GM19240 (cell line): ENCODE measurements at regions not wholly inside any gene's neighbourhood (a gene's known extent, or its start where the extent isn't known, plus 50 kb on each side); places are given as distances from the start of the nearest gene placed in this dataset.

Experiments used
- DNase-seq: peaks from one replicate; pipeline ENCODE4 v3.0.0; 2011; ENCODE audit warnings: low spot score; ENCODE audit not compliant: insufficient read length

- no peak for DNase-seq
These were observed 55.1 kb downstream of the PJA1 start for GRCh38 chrX:69110116-69110530.

DNA sequence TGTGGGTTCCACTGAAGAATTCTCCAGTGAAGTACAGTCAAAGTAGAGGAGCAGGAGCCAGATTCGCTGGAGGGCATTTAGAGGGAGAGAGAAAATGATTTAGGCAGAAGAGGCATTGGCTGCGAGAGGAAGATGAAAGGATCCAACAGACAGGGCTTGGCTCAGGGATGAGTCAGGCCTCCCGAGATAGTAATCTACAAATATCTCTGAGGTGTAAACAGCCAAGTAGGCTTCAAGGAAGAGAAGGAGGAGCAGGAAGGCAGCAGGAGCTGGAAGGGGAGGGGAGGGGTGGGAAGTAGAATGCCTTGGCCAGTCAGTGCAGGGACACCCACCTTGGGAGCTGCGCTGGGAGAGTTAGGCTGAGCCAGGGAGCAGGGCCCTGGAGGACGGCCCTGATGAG is 55.5 kb downstream of the PJA1 start:
- no peak for DNase-seq

GRCh38 chrX:69109036-69109663 is 56.1 kb downstream of the PJA1 start:
- DNase-seq: no peak

GRCh38 chrX:69107747-69108401 is 57.4 kb downstream of the PJA1 start:
- no peak for DNase-seq

- DNase-seq: no peak
These were observed 58.0 kb downstream of the PJA1 start for GRCh38 chrX:69107231-69107739.

DNA sequence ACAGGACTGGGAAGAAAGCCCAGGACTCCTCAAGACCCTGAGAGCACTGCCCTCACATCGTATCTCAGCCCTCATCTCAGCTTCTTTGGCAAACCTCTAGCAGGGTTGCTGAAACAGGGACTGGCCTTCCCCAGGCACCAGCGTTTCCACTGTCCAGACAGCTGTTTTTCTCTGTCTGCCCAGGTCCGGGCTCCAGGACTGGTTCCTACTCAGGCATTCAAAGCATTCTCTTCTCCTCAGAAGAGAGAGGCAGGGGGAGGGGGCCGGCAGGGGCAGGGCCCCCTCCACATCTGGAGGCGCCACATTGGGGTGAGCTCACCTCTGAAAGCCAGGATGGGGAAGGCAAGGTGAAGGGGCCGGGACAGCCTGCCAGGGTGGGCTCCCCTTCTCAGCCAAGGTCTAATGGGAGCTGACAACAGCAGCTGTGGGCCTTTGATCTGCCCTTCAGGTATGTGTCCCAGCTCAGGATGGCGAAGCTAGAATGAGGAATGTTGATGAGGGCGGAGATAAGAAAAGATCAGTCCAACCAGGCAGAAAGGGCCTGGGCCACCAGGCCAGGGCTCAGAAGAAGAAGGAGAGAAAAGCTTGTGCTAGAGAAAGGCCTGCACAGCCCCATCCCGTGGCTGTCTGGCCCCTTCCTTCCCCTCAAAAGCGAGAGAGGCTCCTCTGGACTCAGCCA is 60.4 kb downstream of the PJA1 start:
- no peak for DNase-seq

GRCh38 chrX:69103539-69103938 is 61.7 kb downstream of the PJA1 start:
- DNase-seq: no peak

DNA sequence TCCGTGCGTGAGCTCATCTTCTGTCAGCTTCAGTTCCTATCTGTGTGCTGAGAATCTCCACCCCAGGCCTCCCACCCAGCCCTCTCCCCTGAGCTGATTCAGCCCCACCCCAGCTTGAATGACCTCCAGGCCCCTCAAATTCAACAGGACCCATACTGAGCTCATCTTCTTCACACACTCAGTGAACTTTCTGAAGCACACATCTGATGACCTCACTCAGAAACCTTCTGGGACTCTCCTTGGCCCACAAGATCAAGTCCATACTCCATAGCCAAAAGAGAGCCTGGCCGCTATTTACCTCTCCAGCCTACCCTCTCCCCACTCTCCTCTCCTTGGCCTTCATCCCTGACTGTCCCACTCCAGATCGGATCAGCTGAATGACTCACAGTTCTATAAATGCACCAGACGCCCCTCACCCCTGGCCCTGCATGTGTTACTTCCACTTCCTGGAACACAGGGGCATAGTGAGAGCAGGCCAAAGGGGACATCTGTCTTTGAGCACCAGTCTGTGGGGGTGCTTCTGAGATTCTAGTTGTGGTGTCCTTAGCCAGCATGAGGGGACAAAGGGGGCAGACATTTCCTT is 62.5 kb downstream of the PJA1 start:
- DNase-seq: no peak

DNA sequence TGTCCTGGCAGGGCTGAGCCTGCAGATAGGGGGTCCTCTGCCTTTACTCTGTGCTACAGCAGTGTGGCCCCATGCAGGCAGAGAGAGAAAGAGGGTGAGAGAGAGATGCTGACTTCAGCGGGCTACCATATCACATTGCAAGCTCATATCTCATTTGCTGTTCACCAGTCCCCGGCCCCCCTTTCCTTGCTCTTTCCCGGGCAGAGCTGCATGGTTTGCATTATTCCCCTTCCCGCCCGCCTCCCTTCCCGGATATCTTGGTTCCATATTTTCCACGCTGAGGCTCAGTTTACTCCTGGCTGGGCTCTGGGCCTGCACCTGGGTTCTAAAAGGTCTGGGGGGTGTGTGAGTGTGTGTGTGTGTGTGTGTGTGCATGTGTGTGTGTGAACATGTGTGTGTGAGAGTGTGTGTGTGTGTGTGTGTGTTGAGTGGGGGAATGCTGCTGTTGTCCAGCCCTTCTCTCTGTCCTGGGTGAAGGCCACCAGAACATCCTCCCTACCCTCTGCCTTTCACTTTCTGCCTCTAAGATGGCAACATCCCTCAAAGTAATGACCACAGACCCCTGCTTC is 63.5 kb downstream of the PJA1 start:
- DNase-seq: no peak

- no peak for DNase-seq
These were observed 64.8 kb downstream of the PJA1 start for GRCh38 chrX:69100478-69100877.

DNA sequence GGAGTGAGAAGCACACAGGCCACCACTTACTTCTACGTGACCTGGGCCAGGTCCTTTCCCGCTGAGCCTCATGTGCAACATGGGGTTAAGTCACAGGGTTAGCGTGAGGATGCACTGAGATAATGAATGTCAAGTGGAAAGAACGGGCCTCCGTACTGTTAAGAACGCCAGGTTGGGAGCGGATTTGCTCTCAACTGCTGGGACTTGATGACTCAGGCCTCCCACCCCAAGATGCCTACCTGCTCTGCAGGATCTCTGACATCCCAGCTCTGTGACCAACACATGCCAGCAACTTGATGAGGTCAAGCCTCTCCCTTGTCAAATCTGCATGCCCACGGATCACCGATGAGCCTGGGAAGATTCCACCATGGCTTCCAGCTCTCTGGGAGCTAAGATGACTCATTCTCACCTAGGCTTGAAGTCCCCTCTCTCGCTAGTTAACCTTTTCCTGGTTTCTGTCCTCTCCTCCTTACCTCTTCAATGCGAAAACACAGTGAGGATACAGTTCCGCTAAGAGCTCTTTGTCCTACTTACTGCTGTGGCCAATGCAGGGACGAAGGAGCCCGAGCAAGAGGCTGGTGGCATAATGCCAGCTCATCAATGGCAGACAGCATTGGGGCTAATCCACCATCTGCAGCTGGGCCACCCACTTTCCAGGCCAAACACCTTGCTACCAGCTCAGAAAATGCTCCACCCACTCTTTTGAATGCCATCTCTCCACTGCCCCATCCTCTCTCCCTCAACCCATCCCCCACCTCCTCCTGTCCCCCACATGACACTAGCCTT is 67.6 kb downstream of the PJA1 start:
- no peak for DNase-seq

DNA sequence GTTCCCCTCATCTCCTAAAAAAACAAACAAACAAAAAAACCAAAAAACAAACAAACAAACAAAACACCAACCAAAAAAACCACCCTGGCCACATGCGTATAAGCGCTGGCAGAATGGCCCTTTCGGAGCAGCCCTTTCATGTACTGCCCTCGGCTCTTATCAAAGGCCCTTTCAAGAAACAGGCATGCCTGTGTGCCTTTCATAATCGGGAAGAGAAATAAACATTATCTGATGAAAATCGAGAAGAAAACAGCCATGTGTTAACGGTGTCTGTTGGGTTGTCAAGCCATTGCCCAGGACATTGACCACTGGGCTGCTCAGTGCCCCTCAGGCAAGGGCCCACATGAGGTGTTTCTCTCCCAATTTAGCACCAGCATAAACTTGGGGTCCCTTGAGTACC is 68.3 kb downstream of the PJA1 start:
- no peak for DNase-seq

GRCh38 chrX:69094977-69095669 is 70.1 kb downstream of the PJA1 start:
- DNase-seq: no peak

DNA sequence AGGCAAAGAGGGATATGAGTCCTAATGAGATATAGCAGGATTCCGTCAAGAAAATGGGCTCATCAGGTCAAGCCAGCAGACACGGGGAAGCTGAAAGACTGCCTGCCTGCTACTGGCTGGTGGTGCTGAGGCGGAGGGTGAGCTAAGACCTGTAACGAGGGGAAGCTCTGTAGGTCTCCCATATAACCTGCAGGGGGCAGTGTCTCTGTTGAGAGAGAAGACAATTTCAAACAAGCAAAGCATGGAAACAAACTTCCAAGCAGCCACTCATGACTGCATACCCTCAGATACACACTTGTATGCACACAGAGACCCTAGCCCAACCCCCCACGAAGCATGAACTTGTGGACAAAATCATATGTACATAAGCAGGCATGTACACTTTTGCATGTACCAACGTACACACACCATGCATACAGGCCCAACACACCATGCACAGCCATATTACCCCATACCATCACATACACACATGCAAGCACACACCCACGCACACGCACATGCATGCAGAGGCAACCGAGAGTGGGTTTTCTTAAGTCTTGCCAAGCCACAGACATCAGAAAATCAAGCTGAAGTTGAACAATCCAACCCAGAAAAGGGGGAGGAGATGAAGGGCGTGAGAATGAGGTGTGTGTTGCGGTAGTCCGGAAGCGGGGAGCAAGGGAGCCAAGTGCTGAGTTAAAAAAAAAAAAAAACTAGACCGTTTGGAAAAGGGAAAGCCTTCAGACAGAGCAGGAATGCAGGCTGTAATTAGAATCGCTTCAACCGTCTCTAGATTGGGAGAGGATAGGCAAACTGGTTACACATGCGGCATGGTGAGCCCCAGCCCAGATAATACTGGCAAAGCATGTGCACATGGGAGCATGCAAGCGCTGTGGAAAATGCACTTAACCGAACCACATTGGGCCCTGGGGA is 71.0 kb downstream of the PJA1 start:
- DNase-seq: peak; percentile 45

DNA sequence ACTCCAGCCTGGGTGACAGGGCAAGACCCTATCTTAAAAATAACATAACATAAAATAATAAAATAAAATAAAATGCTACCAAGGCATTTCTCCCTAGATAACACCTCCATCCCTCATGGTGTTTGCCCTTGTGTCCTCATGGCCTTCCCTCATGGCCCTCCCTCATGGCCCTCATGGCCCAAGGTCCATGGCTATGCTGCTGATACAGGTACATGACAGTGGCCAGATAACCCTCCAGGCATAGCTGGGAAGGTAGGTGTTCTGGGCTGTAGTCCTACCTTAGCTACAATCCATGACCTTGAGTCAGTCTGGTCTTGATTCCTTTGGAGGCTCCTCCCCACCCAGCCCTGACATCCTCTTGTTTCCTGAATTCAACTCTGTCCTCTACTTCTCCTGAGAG is 75.2 kb downstream of the PJA1 start:
- no peak for DNase-seq

GRCh38 chrX:69089203-69089602 is 76.0 kb downstream of the PJA1 start:
- no peak for DNase-seq

DNA sequence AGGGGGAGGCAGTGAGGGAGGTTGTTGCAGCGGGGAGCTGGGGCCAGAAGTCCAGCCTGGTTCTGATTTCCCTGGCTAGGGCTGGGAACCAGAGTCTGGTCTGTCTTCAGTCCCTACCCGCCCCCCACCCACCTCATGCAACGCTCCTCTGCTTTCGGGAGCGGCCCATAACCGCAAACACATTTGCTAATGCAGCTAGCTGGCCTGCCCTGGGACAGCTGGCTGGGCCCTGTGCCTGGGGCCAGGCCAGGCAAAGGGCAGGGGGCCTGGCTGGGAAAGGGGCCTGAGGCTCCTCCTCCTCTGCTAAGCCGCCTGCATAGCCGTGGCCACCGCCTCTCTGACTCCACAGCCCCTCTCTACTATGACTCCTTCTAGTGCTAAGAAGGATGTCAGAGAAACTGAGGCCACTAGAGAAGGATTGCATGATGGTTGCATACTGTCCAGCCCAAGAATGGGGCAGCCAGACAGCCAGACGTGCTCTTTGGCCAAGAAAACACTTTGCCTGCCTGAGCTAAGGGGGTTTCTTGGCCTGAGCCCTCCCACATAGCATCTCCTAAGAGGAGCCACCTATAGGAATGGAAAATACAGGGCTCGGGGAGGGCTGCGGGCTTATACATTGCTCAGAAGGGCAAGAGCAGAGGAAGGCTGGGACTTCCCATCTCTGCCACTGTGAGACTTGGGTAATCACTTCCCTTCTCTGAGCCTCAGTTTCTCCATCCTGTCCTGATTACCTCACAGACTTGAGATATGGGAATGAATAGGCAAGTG is 76.9 kb downstream of the PJA1 start:
- DNase-seq: no peak

- DNase-seq: no peak
These were observed 79.4 kb downstream of the PJA1 start for GRCh38 chrX:69085826-69086225.

GRCh38 chrX:69085151-69085550 is 80.1 kb downstream of the PJA1 start:
- no peak for DNase-seq
